ENCODE measurements at regions not wholly inside any gene's neighbourhood (a gene's known extent, or its start where the extent isn't known, plus 50 kb on each side); places are given as distances from the start of the nearest gene placed in this dataset.

- no peak for DNase-seq
These were observed 550.3 kb upstream of the LRRTM1 start for GRCh38 chr2:80854831-80855230.

DNA sequence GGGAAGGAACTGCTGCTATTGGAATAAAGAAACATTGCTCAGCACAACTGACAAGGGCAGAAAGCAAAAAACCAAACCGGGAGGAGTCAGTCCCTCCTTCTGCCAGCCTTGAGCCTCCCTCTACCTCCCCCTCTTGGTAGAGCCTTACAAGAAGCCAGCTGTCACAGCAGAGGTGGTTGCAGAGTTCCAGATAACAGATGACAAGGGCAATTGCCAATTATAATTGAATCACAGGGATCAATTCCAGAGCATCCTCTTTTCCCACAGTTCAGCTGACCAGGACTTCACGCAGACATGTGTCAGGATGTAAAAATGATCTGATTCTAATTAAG lies 548.2 kb upstream of the LRRTM1 start:
- DNase-seq, result no peak

- DNase-seq, result no peak
These were observed 547.7 kb upstream of the LRRTM1 start for GRCh38 chr2:80852079-80852807.

DNA sequence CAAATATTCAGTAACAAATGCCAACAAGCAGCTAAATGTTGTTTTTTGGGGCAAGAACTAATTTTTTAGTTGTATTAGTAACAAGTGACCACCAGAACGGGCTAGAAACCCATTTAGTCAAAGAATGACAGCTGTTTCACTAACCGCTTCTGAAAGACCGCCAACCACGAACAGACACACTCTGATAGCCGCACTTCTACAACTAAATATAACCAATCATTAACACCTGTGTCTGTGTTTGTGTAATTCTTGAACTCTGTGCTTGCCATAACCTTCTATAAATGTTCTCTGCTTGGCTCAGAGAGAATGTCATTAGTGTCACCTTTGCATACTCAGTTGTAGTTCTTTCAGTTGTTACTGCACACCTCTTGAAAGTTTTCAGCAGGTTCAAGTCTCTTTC lies 526.3 kb upstream of the LRRTM1 start:
- no peak for DNase-seq

DNA sequence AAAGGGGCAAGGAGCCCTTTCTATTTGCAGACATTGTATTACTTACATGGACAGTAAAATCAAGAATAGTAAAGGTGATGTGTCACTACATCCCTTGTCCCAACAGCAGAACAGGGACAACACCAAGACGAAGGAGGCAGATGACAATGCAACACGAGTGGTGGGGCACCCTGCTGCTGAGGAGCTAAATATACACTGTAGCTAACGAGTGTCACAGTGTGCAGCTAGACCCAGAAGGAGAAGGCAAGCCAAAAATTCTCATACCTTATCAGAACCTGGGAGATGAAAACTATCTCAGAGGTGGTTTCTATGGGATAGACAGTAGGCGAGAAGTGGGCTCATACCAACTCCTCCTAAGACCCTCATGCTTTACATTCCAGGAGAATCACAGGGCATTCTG lies 518.4 kb upstream of the LRRTM1 start:
- no peak for DNase-seq

DNA sequence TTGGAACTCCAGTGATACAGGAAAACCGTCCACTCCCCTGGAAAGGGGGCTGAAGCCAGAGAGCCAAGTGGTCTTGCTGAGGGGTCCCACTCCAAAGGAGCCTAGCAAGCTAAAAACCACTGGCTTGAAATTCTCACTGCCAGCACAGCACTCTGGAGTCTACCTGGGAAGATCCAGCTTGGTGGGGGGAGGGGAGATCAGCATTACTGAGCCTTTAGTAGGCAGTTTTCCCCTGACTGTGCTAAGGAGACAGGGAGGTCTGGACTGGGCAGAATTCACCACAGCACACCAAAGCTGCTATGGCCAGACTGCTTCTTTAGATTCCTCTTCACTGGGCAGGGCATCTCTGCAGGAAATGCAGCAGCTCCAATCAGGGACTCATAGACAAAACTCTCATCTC lies 510.7 kb upstream of the LRRTM1 start:
- DNase-seq, result no peak

- DNase-seq, result no peak
These were observed 482.0 kb upstream of the LRRTM1 start for GRCh38 chr2:80786584-80786983.

- no peak for DNase-seq
These were observed 474.2 kb upstream of the LRRTM1 start for GRCh38 chr2:80778704-80779103.

- DNase-seq, result no peak
These were observed 444.0 kb upstream of the LRRTM1 start for GRCh38 chr2:80748592-80748991.

GRCh38 chr2:80737047-80737446 lies 432.5 kb upstream of the LRRTM1 start:
- no peak for DNase-seq

DNA sequence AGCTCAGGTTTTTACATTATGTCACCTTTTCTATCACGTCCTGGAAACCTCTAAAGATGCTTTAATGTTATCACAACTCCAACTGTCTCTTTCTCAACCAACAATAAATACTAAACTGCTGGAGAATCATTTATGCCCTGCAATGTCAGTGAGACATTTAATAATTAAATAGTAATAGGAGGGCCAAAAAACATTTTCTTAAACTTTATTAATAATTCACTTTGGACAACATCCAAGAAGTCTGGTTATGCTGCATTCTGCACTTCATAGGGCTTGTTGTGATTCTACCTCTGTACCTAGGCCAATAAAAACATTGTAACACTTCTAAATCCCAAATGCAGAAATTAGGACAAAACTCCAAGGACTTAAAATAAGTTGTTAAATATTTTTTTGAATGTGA lies 420.4 kb upstream of the LRRTM1 start:
- no peak for DNase-seq

GRCh38 chr2:80722803-80723202 lies 418.3 kb upstream of the LRRTM1 start:
- DNase-seq, result no peak

GRCh38 chr2:80719607-80720006 lies 415.1 kb upstream of the LRRTM1 start:
- no peak for DNase-seq

DNA sequence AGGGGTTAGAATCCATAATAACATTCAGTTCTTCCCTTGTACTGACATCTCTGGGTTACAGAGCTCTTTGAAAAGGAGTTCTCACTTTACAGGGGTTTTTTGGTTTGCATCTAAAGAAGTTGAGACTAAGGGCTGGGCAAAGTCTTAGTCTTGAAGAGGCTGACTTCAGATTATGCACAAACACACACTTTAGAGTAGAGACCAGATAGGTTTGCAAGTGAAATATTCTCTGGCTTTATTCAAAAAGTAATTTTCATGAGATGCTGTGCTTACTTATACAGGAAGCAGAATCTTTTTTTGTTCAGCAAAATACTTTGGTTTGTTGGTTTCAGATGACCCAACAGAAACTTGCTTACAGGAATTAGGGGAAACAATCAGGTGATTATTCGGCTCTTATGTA lies 410.9 kb upstream of the LRRTM1 start:
- DNase-seq, result no peak

DNA sequence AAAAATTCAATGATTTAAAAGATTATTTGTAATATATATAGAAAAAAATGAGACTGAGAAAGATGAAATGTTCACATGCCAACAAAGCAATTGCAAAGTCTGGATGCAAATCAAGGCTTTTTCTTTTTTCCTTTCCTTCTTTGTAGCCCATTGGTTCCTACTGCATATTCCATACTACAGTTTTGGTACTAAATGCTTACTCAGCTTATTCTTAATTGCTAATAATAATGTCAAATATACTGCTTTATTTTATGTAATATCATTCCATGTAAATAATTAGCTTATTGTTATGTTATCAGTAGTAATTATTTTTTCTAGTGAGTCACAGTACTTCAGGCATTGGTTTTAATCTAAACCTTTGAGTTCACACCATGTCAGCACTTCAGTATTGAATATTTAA lies 407.4 kb upstream of the LRRTM1 start:
- no peak for DNase-seq

DNA sequence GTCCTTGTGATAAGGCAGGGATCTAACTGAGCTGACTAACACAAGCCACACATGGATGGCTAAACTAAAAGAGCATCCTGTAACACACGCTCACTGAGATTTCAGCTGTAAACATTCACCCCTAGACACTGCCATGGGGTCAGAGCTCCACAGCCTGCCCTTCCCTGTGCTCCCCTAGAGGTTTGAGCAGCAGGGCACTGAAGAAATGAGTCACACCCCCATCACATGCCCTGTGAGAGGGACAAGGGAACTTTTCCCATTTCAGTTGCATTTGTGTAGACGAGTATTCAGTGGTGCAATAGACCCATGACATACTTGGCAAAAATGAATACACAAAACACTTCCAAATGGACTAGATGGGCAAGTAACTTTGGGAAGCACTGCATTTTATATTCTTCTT lies 402.4 kb upstream of the LRRTM1 start:
- no peak for DNase-seq

DNA sequence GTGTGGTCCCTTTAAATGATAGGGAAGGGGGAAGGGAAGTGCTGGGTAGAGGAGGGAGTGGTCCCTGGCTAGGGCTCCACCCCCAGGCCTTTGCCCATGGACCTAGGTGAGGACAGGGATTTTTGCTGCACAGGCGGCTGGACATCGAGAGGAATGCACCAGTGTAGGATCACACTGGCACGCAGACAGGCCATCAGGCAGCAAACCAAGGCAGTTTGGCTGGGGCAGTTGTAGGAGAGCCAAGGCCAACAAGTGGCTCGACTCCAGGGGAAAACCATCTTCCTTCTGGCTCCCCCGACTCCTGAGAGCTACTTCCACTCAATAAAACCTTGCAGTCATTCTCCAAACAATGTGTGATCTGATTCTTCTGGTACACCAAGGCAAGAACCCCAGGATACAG lies 402.0 kb upstream of the LRRTM1 start:
- DNase-seq, result no peak

DNA sequence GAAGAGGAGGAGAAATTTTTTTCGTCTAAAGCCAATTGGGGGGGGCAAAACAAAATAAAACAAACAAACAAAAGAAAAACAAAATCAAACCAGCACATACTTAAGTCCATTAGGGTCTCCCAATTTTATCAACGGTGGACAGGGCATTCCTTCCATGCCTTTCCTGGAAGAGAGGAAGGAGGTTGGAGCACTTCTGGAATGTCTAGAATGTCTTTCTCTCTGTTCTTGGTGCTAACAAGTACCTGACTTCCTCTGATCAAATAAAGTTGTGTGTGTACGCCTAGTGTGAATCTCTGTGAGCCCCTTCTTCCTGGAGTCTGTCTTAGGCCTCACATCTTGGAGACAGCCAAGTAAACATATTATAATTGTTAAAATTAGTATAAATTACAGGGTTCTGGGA lies 399.0 kb upstream of the LRRTM1 start:
- no peak for DNase-seq

DNA sequence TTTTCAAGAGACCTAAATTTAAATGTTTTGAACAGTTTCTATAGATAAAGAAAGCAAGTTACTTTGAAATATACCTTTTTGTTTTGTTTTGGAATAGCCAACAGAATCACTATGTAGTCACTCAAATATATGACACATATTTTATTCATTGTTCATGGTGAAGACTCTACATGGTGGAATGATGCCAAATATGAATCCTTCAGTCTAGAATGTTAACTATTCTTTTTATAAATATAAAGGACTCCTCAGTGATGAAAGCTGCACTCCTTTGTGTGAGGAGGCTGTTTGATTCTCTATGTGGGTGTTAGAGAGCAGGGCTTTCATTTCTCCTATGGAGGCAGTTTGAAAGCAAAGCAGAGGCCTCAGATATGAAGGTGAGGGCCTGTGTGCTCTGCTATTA lies 396.4 kb upstream of the LRRTM1 start:
- DNase-seq, result no peak

All from NCI-H187 treated with DMSO at 0.1 percent for 48 hours (cell line).